Endodermal cell (in vitro differentiated cells): ENCODE measurements at regions not wholly inside any gene's neighbourhood (a gene's known extent, or its start where the extent isn't known, plus 50 kb on each side); places are given as distances from the start of the nearest gene placed in this dataset.

ENCODE experiments used
- DNase-seq: peaks from one replicate; pipeline ENCODE4 v3.0.0-alpha.2; 2017
- H3K27ac ChIP-seq: 2 replicates; pipeline ENCODE4 v1.5.1; 2013; ENCODE audit warnings: mild to moderate bottlenecking, low read depth, low read length, moderate library complexity
- H3K27me3 ChIP-seq: 2 replicates; pipeline ENCODE4 v1.6.1; 2013; ENCODE audit warnings: mild to moderate bottlenecking, low read length, moderate library complexity; ENCODE audit not compliant: insufficient read depth, control insufficient read depth, poor library complexity, severe bottlenecking
- H3K36me3 ChIP-seq: 2 replicates; pipeline ENCODE4 v1.7.0; 2013; ENCODE audit warnings: mild to moderate bottlenecking, low read length, moderate library complexity; ENCODE audit not compliant: control insufficient read depth, insufficient read depth
- H3K4me1 ChIP-seq: one replicate; pipeline ENCODE4 v1.7.0; 2013; ENCODE audit warnings: low read length; ENCODE audit not compliant: control insufficient read depth, insufficient read depth
- H3K4me3 ChIP-seq: 2 replicates; pipeline ENCODE4 v1.5.1; 2013; ENCODE audit warnings: mild to moderate bottlenecking, low read length, moderate library complexity
- H3K9ac ChIP-seq: 2 replicates; pipeline ENCODE4 v1.6.1; 2013; ENCODE audit warnings: mild to moderate bottlenecking, low read length, moderate library complexity; ENCODE audit not compliant: poor library complexity, severe bottlenecking; ENCODE audit errors: extremely low read depth
- H3K9me3 ChIP-seq: 2 replicates; pipeline ENCODE4 v1.6.1; 2013; ENCODE audit warnings: mild to moderate bottlenecking, low read length, moderate library complexity; ENCODE audit not compliant: control insufficient read depth
- H3K27ac Mint-ChIP-seq: 2 replicates; pipeline ENCODE4 v1.8.0; 2020; ENCODE audit warnings: mixed read lengths
- H3K27me3 Mint-ChIP-seq: 2 replicates; pipeline ENCODE4 v1.8.0; 2021; ENCODE audit warnings: mild to moderate bottlenecking, mixed read lengths; ENCODE audit not compliant: insufficient read depth
- H3K36me3 Mint-ChIP-seq: 2 replicates; pipeline ENCODE4 v1.8.0; 2020; ENCODE audit warnings: low read depth, mixed read lengths
- H3K4me1 Mint-ChIP-seq: 2 replicates; pipeline ENCODE4 v1.8.0; 2020; ENCODE audit warnings: mixed read lengths
- H3K4me3 Mint-ChIP-seq: 2 replicates; pipeline ENCODE4 v1.8.0; 2020; ENCODE audit warnings: mild to moderate bottlenecking, moderate library complexity, mixed read lengths
- H3K9me3 Mint-ChIP-seq: 2 replicates; pipeline ENCODE4 v1.8.0; 2020; ENCODE audit warnings: mild to moderate bottlenecking, mixed read lengths
- CTCF ChIP-seq: fragments of 200-600 bp; sonication (generic); conservative IDR thresholded peaks from 2 replicates; pipeline ENCODE4 v1.5.0; 2021; ENCODE audit warnings: antibody characterized with exemption, mild to moderate bottlenecking
- WGBS, 2 experiments: methylation state at CpG; one replicate each; pipeline versions ENCODE4 v1.1.5 to v1.1.7; 2013; ENCODE audit warnings: missing lambda C conversion rate in 2 of 2, mixed read lengths in 1 of 2; ENCODE audit not compliant: insufficient coverage in 1 of 2, insufficient read length in 1 of 2; 5-methylcytosine and 5-hydroxymethylcytosine counted together

DNA sequence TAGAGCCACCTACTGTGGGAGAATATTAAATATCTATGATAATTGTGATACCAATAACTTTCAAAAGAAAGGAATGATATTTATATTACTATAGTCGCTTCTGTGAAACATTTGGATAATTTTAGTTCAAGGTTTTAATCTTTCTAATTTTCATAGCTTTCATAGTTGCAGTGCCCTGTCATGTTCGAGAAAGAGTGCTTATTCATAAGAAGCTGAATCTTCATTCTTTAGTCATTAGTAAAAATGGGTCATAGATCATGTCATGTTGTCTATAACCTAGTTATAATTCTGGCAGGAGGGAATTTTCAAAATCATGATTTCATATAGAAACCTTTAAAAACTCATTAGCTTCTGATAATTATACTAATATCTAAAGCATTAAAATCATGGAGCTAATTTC lies 685.6 kb downstream of the CETN3 start:
- Mint-ChIP-seq H3K4me1 (peaks cover 4% of the 10 kb centered on the region), H3K27ac (no peak overlapping the region), H3K27me3 (no peaks in the 10 kb centered on the region), H3K36me3 (no peaks in the 10 kb centered on the region), H3K4me3 (no peak overlapping the region), H3K9me3 (no peaks in the 10 kb centered on the region)
- Histone ChIP-seq H3K27ac (no peak overlapping the region), H3K9ac (no peak overlapping the region), H3K4me3 (no peak overlapping the region), H3K36me3 (no peaks in the 10 kb centered on the region), H3K9me3 (no peaks in the 10 kb centered on the region), H3K4me1 (no peaks in the 10 kb centered on the region), H3K27me3 (no peaks in the 10 kb centered on the region)
- TF ChIP-seq CTCF: no peak
- no peak for DNase-seq
- WGBS, 2 experiments: 96% methylated on average over 2 of the region's 2 CpGs; no CpG with 5 or more reads in 1 of the 2 experiments

- no peak for TF ChIP-seq CTCF
- H3K27me3 Mint-ChIP-seq: no peaks in the 10 kb centered on the region
- Histone ChIP-seq H3K27ac (no peak overlapping the region), H3K4me1 (no peaks in the 10 kb centered on the region), H3K4me3 (no peak overlapping the region), H3K9ac (no peak overlapping the region), H3K36me3 (no peaks in the 10 kb centered on the region), H3K9me3 (no peaks in the 10 kb centered on the region), H3K27me3 (no peaks in the 10 kb centered on the region)
- H3K4me1 Mint-ChIP-seq: peaks cover 4% of the 10 kb centered on the region
- 89 to 94% methylated on average over 3 to 4 of the region's 4 CpGs for WGBS, 2 experiments
- no peak overlapping the region for H3K4me3 Mint-ChIP-seq
- H3K9me3 Mint-ChIP-seq: no peaks in the 10 kb centered on the region
- H3K27ac Mint-ChIP-seq: no peak overlapping the region
- H3K36me3 Mint-ChIP-seq: no peaks in the 10 kb centered on the region
- DNase-seq: no peak
These were observed 687.0 kb downstream of the CETN3 start for GRCh38 chr5:89722538-89722937.

- Histone ChIP-seq H3K27me3 (no peaks in the 10 kb centered on the region), H3K9me3 (no peaks in the 10 kb centered on the region), H3K27ac (no peak overlapping the region), H3K9ac (no peak overlapping the region), H3K4me1 (no peaks in the 10 kb centered on the region), H3K36me3 (no peaks in the 10 kb centered on the region), H3K4me3 (no peak overlapping the region)
- Mint-ChIP-seq H3K4me1 (peaks cover 4% of the 10 kb centered on the region), H3K27me3 (no peaks in the 10 kb centered on the region), H3K36me3 (no peaks in the 10 kb centered on the region), H3K4me3 (no peak overlapping the region), H3K27ac (no peak overlapping the region), H3K9me3 (no peaks in the 10 kb centered on the region)
- DNase-seq: no peak
- TF ChIP-seq CTCF: no peak
These were observed 687.6 kb downstream of the CETN3 start for GRCh38 chr5:89721931-89722330.
